ENCODE measurements at regions not wholly inside any gene's neighbourhood (a gene's known extent, or its start where the extent isn't known, plus 50 kb on each side); places are given as distances from the start of the nearest gene placed in this dataset.

DNA sequence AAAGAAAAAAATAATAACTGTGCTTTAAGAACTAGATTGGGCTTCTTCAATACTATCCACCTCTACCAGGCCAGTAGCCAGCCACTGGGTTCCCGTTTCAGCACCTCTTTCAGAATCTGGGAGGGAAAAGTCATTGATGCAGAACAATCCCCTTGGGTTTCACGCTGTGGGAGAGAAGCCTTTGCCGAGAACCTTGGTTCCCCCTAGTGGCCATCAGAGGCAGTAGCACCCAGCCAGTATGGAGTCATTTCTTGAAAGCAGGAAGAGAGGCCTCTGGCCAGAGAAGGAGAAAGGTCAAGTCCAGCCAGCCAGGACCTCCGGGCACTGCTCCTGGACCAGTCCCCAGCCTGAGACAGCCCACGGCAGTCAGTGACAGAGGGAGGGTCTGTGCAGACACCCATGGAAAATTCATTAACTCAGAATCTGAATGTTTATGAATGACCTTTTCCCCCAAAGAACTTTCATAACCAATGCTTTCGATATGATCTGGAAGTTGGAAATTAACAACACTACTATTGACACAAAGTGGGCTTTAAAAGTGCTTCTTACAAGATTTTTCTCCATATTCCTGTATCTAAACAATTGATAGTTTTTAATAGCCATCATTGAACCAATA, 51.2 kb upstream of the CDH5 start:
- peak; percentile 74 for DNase-seq (ENCODE audit: low spot score)

DNA sequence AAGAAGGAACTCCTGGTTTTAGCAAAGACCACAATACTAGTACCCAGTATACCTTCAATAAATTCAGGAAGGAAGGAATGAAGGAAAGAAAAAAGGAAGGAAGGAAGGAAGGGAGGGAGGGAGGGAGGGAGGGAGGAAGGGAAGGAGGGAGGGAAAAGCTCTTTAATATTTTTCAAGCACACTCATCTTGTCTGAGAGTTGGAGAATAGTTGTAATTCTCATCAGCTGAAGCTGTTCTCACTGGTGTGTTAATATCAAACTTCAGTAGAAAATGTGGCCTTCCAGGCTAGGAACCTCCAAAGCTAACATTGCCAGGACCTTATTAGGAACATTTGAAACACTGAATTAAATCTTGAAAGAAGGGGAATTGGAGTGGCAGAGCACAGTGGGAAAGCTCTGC, 55.2 kb upstream of the CDH5 start:
- no peak for DNase-seq (ENCODE audit: low spot score)

DNA sequence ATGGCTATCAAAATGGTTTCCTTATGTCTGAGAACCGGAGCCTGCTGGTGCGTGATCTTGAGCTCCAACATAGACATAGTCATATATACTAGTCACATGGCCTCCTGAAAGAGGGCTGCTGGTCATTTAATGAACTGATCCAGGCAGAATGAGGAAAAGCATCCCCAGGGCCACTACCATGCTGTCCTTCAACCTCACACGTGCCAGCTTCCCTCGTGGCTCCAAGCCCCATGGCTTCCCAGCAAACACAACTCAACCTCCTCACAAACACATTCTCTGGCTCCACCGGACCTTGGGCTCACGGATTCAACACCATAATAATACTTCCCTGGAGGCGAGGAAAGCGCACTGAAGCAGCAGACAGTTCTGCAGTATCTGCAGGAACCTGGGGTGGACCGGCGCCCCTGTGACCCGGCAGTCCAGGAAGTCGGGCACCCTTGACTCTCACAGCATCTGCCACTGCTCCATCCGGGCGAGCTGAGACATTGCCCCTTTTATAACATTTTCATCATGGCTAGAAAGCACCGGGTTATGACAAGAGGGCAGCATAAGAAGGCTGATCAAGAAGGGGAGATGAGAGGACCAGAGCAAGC, 57.2 kb upstream of the CDH5 start:
- DNase-seq (ENCODE audit: low spot score), result no peak

DNA sequence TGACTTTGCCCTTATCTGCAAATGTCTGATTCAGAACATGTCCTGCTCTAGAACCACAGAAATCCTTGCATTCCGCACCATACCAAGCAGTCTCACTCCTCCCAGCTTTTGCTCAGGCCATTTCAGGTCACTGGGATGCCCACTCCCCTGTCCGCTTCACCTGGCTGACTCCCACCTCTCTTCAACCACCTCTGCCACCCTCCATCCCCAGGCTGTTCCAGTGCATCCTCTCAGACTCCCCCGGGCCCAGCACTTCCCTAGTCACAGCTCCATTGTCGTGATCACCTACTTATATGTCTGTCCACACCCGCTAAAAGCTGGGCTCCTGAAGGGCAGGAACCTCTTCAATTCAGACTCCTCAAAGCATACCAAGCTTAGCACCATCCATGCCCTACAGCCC, 58.4 kb upstream of the CDH5 start:
- DNase-seq (ENCODE audit: low spot score), result no peak

DNA sequence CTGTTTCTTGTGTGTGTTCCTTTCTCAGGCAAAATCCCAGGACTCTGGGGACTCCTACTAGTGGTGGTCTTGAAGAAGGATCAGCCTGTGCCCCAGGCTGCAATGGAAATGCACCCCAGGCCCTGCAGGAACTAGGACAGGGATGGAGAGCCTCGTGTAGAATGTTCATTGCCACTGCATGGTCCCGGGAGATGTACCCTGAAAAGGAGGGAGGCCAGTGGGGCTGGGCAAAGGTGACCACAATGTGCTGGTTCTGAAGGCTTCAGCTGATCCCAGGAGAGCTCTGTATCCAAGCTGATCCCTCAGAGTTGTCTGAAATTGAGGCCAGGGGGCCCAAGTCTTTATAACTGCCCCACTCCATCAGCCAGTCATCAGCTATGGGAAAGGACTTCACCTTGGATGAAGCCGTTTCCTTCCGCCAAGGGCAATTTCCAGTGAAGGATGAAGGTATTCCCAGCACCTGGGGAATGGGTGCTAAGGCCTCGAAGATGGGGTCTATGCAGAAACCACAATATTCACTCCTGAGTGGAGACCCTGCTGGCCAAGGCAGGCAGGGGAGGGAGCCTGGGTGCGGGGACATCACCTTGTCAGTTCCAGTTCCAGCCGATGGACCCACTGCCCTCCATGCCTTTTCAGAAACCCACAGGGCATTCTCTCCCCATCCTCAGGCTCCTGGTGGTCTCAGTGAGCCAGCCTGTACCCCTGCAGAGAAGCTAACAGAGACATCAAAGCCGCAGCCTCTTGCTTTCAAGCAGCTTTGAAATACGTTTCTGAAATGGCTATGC, 59.9 kb upstream of the CDH5 start:
- DNase-seq (ENCODE audit: low spot score), result no peak

DNA sequence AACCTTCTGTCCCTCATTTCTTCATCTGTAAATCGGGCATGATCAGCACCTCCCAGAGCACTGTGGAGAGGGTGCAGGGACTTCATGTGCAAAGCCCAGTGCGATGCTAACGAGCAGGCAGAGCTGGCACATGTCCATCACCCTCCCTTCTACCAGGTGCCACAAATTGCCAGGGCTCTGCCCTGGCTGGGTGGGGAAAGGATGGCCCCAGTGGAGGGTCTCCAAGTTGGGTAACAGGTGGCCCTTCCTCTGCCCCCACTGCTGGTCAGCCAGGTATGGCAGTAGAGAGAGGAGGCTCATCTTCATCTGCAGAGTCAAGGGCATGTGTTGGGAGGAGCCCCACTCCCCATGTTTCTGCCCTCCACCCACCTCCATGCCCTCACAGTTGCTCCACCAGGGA, 61.5 kb upstream of the CDH5 start:
- DNase-seq (ENCODE audit: low spot score), result no peak

DNA sequence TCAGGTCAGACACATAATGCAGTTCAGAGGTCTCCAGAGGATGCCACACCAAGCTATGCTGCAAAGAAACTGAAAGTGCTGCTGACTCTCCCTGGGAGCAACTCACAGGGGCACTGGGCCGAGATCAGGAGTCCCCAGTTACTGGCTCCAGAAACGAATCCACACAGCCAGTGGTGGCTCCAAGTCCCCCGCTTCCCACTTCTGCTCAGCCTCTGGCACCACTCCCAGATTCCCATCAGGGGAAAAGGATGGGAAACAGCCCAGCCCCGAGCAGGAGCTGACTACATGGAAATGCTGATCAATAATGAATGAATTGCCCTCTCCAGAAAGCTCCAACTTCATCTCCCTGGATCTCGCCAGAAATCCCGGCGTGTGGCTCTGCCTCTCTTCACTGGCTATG, 62.3 kb upstream of the CDH5 start:
- no peak for DNase-seq (ENCODE audit: low spot score)

DNA sequence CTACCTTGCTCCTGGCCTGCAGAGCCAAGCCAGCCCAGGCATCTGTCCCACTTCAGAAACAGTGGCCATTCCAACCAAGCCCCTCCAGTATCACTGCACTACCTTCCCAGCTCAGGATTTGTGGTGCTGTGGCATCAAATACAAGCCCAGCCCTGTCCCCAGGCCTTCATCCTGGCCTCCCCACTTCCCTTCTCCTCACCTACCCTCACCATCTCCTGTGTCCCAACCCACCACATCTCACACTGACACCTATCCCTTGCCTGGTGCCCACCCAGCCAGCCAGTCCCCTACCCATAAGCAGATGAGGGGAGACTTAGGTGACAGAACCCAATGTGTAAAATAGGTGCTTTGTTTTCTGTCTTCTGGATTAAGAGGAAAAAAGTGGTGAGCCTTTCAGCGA, 66.0 kb upstream of the CDH5 start:
- no peak for DNase-seq (ENCODE audit: low spot score)

DNA sequence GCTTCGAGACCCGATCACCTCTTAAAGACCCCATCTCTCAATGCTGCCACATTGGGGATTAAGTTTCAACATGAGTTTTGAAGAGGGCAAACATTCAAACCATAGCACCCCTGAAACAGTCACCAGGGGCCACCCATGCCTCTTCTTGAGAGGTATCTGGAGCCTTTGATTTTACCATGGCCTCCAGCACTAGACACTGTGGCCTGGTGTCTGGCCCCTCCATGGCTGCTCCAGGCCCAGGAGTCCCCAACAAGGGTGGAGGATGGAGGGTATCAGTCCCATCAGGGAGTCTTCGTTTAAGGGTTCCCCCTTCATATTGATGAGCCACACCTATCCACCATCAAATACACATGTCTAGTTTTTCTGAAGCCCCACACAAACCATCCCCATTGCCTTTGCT, 66.5 kb upstream of the CDH5 start:
- no peak for DNase-seq (ENCODE audit: low spot score)

DNA sequence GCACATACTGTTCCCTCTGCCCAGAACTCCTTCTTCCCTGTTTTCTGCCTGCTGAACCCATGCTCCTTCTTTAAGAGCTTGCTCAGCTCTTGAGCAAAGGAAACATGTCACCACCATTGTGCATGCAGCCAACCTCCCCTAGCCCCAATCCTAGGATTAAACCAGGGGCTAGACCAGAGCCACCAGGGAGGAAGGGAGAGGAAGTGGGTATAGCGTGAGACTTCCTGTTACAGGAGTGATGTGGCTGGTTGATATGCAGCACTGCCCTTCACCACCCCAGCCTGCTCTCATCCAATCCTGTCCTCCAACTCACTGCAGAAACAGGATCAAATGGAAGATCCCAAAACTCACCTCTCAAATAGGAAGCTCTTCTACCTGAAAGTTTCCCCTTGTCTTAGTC, 67.1 kb upstream of the CDH5 start:
- DNase-seq (ENCODE audit: low spot score), result no peak

DNA sequence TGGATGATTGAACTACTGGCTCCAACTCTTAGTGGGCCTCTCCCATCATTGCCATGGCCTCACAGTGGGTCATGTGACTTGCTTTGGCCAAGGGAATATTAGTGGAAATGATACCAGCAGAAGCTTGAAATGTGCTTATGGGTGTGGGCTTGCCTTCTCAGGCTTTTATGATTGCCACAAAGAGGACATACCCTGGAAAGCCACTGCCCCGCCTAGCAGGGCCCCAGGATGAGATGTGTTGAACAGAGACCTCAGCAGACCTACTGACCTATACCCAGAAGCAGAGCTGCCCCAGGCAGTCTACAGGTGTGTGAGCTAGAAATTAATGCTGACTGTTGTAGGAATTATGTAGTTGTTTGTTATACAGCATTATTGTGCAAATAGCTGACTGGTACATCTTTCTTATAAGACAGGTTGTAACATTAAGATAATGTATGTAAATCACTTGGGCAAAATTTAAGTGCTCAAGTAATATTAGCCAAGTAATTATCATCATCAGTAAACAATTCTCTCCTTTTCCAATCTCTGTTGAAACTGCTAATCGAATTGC, 67.8 kb upstream of the CDH5 start:
- no peak for DNase-seq (ENCODE audit: low spot score)

DNA sequence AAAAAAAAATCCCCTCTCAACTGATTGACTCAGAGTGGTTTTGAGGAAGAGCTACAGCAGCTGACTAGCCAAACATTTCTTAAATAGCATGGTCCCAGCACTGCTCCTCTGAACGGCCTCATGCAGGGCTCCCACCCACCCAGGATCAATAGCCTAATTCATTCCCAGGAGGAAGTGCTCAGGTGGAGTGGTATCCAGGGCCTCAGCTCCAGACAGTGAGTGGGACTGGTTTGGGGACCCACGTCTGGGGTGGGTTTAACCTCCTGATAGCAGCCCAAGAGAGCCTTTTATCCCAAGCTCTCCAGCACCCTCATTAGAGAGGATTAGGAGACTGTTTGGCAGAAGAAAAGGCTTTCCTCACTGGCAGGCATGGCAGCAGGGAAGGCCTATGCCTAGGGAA, 68.5 kb upstream of the CDH5 start:
- DNase-seq (ENCODE audit: low spot score), result no peak

DNA sequence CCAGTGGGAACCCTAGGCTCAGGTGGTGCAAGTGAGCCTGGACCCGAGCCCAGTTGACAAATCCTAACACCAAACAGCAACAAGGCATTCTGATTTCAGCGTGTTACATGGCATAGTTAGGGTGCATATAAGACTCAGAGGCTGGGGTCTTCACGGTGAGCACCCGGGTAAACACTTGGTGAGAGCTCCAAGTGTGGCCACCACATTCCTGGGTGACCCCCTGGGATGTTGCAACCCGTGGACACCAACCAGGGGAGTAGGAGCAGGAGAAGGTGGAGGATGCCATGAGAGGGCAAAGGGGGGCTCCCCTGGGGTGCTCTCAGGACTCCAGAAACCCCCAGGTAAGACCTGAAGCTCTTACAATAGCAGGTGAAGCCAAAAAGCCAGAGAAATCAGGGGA, 69.9 kb upstream of the CDH5 start:
- no peak for DNase-seq (ENCODE audit: low spot score)

DNA sequence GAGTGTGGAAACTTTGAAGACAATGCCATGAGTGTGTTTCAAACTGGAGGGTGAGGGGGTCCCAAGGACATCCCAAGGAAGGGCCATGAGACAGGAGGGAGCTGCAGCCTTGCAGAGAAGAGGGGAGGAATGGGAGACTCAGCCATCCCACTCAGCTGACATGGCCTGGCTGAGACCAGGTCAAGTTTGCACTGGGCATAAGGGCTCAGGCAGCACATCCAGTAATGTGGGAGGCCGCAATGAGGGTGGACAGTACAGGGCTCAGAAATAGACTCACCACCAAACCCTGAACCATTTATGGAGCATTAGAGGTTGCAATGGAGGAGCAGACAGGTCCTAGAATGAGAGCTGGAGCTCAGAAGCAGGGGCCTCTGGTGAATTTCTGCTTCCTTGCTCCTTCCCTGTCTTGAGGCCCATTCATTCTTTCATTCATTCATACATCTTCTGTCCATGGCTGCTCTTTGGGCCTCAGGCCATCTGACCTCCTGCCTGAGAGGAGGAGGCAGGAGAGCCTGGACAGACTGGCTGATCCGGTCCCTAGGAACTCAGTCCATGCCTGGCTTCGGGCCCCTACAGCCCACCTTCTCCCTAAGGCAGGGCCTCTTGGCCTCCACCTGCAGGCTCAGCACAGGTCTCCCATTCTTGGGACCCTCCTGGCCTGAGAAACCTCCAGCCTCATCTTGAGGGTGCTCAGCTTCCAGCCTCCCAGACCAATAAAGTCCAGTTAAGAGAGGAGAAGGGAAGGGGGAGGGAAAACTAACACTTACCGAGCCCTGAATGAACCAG, 70.5 kb upstream of the CDH5 start:
- DNase-seq (ENCODE audit: low spot score), result no peak

DNA sequence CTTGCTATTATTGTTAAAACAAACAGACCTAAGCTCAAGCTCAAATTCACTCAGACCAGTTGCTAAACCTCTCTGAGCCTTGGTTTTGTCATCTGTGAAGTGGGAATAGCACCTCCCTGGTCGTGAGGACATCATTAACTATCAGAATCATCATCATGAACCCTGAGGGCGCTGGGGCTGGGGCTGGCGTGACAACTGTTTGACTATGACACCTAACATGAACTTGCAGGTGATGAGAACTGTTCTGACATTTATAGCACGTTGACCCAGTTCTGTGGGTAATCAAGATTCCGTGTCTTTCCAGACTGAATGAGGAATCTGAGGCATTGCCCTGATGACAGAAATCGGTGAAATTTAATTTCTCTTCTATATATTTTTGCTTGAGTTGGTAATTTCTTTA, 71.3 kb upstream of the CDH5 start:
- no peak for DNase-seq (ENCODE audit: low spot score)

DNA sequence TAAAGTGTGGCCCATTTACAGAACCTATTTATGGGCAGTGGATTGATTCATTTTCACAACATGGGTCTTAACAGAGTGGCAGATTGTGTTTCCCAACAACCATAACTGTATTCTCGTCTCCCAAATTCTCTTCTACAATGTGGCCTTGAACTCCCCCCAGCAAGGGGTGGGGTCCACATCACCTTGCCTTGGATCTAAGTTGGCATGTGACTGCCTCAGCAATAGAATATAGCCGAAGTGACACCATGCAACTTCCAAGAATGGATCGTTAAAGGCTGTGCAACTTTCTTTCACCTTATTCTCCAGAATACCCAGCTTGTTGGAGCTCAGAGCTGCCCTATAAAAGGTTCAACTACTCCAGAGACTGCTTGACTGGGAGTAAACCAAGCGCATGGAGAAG, 72.0 kb upstream of the CDH5 start:
- no peak for DNase-seq (ENCODE audit: low spot score)

DNA sequence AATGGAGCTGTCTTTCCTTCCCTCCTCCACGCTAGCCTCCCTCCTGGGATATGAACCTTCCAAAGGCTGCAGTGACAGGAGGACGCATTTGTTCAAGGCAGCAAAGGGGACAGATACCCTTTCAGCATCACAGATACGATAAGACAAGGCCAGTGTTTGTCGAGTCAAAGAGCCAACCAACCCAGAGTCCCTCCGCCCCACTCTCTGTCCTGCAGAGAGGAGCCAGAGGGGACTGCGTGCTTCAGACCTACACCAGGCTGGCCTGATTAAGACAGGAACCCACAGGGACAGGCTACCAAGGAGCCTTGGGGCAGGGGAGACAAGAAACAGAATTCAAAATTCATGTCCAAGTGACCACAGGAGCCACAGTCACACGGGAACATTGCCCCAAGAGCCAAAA, 72.6 kb upstream of the CDH5 start:
- no peak for DNase-seq (ENCODE audit: low spot score)

DNA sequence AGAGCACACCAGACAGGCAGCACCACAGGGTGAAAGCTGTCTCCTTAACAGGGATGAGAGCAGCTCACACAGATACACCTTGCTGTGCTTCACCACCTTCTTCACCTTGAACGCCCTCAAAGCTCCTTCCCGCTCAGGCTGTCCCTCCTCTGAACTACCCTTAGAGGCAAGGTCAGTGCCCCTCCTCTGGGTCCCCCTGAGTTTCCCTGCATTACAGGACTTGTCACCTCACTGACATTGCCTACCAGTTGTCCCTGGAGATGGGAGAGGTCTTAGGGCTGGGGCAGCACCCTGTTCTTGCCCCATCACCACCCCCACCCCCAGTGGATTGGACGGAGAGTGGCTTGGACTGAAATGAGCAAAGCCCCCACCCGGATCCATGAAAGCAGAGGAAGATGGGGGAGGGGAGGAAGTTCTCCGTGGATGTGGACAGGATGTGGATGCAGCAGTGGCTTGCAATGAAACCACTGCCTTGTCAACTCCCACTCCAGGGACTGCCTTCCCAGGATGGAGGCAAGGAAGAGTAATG, 73.2 kb upstream of the CDH5 start:
- no peak for DNase-seq (ENCODE audit: low spot score)

DNA sequence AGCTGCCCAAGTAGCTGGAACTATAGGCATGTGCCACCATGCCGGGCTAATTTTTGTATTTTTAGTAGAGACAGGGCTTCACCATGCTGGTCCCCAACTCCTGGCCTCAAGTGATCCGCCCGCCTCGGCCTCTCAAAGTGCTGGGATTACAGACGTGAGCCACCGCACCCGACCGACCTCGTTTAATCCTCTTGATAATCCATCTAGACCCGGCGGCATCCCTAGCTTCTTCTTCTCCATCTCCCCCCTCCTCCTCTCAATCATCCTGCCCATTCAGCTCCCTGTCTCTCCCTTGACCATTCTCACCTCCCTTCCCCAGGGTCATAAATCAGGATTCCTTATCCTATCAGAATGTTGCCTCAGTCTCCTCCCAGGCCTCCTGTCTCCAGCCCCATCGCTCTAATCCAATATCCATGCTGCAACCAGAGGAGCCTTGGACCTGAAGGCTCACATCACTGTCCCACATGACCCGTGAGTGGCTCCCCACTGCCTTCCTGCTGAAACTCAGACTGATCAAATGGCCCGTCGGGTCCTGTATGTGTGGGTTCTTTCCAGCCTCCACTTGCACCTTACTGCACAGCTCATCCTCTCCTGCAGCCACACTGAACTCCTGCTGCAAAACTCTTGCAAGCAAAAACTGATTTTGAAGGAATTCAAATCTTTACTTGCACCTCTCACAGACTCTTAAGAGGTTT, 74.1 kb upstream of the CDH5 start:
- DNase-seq (ENCODE audit: low spot score), result no peak

DNA sequence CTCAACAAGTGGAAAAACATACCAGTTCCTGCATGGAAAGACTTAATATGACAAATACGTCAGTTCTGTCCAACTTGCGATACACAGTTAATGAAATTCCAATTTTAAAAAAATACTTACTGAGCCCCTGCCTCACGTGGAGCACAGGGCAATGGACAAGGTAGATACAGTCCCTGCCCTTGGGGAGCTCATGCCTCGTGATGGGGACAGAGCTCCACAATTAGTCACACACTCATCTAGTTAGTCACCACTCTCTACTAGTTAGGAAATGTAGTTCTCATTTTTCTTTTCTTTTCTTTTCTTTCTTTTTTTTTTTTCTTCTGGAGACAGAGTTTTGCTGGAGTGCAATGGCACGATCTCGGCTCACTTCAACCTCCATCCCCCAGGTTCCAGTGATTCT, 74.7 kb upstream of the CDH5 start:
- DNase-seq (ENCODE audit: low spot score), result no peak

DNA sequence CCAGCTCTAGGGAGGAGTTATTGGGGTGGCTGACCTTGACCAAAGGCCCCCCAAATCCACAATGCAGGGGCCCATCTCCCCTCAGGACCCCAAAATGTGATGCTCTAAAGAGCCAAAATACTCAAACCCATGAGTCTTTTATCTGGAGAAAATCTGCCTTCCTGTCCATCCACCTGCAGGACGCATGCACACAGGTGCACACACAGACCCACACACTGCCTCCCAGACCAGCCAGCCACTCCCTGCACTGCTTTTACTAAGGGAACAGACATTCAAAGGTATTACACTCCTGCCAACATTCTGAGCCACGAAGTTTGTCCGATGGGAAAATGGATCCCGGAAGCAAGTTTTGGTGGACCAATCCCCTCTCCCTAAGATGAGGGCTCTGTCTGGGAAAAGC, 76.1 kb upstream of the CDH5 start:
- no peak for DNase-seq (ENCODE audit: low spot score)

DNA sequence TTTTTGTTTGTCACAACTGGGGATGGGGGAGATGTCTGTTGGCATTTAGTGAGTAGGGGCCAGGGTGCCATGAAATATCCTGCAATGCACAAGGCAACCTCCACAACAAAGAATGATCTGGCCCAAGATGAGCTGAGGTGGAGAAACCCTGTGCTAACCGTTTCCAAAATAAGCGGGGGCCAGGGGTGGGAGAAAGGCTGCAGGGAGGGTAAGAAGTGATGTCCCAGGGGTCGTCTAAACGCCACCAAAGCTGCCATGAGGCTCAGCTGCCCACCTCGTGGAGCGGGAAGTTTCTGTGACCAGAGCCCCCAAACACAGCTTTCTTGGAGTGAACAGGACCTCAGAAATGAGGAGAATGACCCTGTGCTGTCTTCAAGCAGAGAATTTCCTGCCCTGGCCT, 76.5 kb upstream of the CDH5 start:
- DNase-seq (ENCODE audit: low spot score), result no peak
